HG03442 (cell line): ENCODE measurements at regions not wholly inside any gene's neighbourhood (a gene's known extent, or its start where the extent isn't known, plus 50 kb on each side); places are given as distances from the start of the nearest gene placed in this dataset.
"Not testable (repeated sequence)": the region's sequence is repeated elsewhere in the genome, so short reads cannot be mapped to it uniquely, and the experiment has no call there.

ENCODE experiments used
- ATAC-seq: cut with Tn5 transposase; IDR thresholded peaks from one replicate; pipeline ENCODE4 v1.9.1; 2021; ENCODE audit warnings: mild to moderate bottlenecking, moderate library complexity; ENCODE audit not compliant: unreplicated experiment

DNA sequence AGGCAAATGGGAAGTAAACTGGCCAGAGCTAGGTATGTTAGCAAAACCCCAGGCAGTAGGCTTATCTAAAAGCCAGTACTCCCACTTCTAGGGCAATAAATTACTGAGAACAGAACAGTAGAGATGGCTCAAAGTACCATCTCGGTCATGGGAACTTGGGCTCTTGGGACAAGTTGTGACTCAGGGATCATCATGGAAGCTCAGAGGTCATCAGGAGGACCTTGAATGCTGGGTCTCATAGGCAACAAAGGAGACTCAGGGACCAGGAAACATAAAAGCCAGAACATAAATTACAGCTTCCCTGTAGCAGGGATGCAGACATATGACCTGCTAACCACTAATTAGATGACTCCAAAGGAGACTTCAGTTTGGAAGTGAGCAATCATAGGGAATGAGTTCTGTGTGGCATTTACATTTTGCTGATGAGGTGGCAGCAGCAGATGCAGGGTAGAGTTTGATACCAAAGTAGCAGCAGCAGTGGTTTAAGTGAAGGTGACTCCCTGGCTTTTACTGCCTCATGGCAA, 97.6 kb upstream of the SCAF11 start:
- ATAC-seq = no peak

DNA sequence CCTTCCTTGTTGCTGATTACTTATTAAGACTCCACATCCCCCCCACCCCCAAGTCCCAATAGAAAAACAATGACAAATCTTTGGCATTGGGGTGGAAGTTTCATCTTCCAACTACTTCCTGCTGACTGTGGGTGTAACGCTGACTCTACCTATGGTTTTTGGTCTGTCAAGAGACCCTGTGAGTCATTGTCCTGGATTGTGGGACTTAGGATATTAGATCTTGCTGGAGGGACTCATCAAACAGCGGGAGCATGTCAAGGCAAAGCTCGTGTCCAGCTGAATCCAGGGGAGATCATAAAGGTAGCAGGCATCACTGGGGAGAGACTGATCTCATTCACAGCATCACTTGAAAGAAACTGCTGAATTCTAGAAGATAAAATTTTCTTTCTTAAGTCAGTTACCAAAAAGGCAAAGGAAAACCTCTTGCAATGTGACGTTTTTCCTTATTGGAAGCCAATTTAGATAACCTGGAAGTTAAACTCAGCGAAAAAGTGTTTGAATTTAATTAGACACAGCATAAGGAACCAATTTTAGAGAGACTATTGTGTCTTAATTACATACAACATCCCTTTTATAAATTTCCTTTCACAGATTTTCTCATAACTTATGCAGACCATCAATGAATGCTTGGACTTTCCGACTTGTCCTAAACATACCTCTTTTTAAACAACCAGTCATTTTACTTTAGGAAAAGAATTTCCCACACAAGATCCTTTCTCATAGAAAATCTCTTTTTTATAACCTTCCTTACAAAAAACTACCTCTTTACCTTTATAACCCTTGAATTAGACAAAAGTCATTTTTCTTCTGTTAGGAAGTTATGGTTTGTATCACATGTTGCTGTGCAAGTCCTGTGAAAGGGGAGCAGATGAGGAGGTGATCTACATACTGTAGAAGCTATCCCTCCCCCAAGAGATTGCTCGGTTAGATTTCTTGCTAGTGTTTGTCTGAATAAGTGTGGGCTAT, 94.6 kb upstream of the SCAF11 start:
- ATAC-seq = no peak

DNA sequence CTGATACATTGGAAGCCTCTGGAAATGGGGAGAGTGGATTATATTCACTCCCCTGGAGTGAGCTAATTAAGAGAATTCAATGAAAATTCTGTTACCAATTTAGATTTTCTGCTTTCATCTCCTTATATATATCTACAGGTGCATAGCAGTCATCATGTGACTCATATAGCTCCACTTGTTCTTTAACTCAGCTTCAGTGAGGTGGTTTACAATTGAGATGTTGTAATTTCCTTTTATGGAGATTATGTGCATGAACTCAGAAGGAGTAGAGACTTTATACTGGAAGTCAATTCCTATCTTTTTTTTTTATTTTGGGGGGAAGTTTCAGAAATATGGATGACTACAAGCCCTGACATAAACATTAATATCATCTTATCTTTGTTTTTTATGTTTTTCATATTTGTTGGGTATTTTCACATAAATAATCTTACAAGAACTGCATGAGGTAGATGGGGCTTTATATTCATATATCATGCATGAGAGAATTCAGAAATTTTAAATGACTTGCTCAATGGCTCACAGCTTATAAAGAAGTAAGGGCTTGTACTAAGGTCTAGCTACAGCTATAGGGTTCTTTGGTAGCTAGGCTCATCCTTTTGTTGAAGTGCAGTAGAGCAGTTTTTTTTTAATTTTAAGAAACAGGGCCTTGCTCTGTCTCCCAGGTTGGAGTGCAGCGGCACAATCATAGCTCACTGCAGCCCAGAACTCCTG, 92.3 kb upstream of the SCAF11 start:
- ATAC-seq = no peak

DNA sequence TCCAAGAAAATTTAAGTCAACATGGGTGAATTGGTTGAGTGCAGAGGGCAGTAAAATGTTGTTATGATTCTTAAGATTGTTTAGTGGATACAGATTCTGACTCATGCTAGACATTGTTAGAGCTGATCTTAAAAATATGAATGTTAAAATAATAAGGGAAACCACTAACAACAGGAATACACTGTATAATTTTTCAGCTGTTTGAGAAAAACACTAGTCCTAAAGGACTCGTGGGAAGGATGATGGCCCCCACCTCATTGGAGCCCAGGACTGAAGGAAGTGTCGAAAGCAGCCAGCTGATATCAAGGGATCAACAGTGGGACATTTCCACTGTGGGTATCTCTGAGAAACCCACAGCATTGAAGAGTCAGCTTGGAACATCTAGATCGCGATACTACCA, 82.9 kb upstream of the SCAF11 start:
- ATAC-seq = no peak

DNA sequence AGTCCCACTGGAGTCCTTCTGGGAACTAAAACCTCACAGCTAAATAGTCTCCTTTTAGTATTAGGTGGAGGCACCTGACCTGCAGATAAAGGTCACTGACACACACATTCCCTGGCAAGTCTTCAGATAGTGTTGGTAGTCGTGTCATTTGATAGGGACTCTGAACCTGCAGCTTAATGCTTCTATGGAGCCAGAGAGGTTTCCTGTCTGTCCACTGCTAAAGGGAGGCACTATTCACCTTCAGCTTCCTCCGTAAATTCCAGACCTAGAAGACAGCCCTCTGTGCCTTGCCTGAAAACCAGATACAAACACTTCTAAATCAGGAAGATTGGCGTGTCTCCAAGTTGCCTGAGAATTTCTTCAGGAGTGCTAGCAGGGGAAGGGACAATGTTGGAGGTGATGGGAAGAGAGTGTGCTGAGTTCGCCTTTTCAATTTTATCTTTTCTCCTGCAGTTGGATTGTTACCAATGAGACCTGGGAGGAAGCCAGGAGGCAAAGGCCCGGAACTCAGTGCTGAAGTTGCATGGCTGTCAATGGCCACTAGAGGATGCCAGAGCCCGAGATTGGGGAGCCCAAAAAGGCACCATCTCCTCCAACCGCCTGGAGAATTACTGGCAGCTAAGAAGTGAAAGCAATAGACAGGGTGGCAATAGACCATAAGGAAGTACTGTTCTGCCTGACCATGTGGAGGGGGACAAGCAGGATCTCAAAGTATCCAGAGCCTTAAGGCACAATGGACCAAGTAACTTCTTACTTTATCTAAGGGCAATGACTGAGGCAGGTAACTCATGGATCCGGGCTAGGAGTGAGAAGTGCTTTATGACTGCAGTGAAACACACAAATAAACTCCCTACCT, 81.6 kb upstream of the SCAF11 start:
- peak; percentile 88 for ATAC-seq

DNA sequence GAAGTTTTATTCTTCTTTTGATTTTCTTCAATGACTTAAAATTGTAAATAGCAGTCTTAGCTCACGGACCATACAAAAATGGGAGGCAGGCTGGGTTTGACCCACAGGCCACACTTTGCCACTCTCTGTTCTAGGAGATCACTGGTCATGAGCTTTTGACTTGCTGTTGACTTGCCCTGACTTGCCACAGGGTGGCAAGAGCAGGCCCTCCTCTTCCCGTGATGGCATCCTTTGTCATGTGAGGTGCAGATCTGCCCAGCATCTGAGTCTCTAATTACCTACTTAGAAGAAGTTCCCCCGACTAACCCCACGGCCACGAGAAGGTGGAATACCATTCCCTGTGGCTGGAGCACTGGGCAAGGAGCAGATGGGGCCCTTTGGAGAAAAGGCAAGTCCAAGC, 81.0 kb upstream of the SCAF11 start:
- ATAC-seq = no peak

DNA sequence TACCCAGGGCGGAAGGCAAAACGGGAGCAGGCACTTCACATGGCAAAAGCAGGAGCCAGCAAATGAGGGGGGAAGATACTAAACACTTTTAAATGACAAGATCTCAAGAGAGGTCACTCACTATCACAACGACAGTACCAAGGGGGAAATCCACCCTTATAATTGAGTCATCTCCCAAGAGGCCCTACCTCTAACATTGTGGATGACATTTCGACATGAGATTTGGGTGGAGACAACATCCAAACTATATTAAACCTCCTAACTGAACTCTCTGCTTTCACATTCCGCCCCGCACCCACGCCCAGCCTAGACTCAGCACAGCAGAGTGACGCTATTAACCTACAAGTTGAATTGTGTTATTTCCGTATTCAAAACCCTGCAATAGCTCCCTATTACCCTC, 76.7 kb upstream of the SCAF11 start:
- ATAC-seq = no peak

DNA sequence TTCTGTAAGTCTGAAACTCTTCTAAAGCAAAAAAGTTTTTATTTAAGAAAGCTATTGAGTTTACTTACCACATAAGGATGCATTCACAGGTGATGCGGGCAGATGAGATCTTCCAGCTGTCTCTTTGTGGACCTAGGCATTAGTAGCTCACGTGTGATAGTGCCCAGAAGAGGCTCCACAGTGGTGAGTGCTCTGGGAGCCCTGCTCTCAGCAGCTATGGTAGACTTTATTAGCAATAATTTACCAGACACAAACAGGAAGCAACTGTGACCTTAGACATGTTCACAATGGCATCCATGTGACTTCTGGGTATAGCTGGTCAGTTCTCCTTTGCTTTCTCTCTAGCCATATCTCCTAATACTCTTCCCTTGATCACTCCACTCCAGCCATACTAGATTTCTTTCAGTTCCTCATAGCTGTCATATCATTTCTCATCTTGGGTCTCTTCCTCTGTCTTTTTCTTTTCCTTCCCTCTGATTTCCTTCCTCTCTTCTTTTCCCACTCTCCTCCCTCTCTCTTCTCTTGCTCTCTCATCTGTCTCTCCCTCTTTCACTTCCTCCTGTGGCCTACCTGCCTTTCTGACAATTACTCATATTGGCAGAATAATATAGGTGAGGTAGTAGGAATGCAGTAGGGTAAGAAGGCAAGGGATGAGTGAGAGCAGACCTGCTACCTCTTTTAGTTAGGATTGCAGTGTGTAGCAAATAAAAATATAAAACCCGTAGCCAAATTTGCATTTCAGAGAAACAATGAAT, 75.2 kb upstream of the SCAF11 start:
- peak; percentile 68 for ATAC-seq

DNA sequence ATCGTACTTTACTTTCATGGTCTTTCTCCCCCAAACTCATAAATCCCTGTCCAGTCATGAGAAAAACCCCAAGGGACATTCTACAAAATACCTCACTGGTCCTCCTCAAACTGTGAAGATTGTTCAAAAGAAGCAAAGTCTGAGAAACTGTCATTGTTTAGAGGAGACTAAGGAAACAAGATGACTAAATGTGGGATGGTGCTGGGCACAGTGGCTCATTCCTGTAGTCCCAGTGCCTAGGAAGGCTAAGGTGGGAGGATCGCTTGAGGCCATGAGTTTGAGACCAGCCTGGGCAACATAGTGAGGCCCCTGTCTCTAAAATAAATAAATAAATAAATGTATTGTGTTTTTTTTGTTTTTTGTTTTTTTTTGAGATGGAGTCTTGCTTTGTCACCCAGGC, 74.2 kb upstream of the SCAF11 start:
- ATAC-seq = no peak

DNA sequence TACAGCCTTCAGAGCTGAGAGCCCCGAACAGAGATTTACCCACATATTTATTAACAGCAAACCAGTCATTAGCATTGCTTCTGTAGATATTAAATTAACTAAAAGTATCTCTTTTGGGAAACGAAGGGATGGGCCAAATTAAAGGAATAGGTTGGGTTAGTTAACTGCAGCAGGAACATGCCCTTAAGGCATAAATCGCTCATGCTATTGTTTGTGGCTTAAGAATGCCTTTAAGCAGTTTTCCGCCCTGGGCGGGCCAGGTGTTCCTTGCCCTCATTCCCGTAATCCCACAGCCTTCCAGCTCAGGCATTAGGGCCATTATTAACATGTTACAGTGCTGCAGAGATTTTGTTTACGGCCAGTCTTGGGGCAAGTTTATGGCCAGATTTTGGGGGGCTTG, 68.3 kb upstream of the SCAF11 start:
- ATAC-seq = not testable (repeated sequence)

DNA sequence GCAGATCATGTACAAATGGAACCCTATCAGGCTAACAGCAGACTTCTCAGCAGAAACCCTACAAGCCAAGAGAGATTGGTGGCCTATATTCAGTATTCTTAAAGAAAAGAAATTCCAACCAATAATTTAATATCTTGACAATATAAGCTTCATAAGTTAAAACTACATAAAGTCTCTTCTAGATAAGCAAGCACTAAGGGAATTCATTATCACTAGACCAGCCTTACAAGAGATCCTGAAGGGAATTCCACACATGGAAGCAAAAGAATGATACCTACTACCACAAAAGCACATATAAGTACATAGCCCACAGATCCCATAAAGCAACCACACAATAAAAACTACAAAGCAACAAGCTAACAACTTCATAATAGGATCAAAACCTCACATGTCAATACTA, 60.4 kb upstream of the SCAF11 start:
- no peak for ATAC-seq

DNA sequence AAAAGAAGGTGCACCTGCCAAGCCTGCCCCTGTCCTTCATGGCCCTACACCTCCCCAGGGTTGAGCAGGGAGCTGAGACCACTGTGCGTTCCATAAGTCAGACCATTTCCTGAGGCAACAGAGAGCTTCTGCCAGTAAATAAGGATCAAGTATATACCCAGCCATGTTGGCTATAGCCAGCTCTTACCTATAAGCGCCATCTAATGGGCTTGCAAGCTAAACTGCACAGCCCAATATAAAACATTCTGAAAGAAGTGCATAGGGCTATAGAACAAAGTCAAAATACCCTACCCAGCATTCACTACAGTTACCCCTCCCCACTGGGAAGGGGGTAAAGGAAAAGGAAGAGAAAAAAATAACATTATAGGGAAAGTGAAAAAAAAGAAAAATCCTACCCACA, 59.3 kb upstream of the SCAF11 start:
- no peak for ATAC-seq

DNA sequence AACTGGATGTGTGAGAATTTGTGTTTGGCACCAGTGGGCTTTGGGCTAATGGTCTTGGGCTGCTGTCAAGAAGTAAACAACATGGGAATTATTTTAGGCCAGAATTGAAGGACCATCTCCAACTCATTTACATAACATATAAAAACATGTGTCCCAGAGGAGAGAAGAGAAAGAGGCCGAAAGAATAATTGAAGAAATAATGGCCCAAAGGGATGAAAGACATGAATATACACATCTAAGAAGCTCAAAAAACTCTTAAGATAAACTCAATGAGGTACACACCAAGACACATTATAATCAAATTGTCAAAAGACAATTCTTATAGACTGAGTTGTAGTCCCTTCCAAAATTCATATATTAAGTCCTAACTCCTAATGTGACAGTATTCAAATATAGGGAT, 56.1 kb upstream of the SCAF11 start:
- no peak for ATAC-seq

DNA sequence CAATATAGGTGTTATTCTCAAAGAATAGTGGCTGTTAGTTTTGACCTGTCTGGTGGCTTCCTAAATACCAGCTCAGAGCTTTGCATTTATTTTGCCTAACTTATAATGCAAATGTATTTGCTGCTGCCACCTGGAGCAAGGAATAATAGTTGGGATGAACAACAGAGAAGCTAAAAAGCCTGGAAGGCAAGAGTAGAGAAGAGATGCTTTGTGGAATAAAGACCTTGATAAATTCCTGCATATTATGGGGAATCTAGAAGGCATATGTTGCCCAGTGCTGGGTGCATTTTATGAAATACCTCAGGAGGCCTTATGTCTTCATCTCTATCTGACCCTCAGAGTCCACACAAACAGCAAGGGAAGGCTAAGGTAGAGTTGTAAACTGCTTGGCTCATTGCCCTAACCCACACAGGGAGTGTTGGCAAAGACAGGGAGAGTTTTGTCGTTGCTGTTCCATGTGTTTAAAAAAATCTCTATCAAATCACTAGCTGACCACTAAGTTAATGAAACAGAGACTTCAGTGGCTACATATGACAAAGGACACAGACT, 53.7 kb upstream of the SCAF11 start:
- ATAC-seq = no peak
